ENCODE measurements at regions not wholly inside any gene's neighbourhood (a gene's known extent, or its start where the extent isn't known, plus 50 kb on each side); places are given as distances from the start of the nearest gene placed in this dataset.

GRCh38 chrX:5595570-5595969 is 633.1 kb downstream of the NLGN4X start:
- TF ChIP-seq CTCF (IDR thresholded peaks at IDR 0.05): no peak
- no peak for TF ChIP-seq POLR2A (IDR thresholded peaks at IDR 0.05)
- TF ChIP-seq POLR2AphosphoS5 (IDR thresholded peaks at IDR 0.05): no peak
- TF ChIP-seq EP300 (IDR thresholded peaks at IDR 0.05): no peak

Data from sigmoid colon (tissue), 4 donors.